ENCODE measurements at regions not wholly inside any gene's neighbourhood (a gene's known extent, or its start where the extent isn't known, plus 50 kb on each side); places are given as distances from the start of the nearest gene placed in this dataset.

GRCh38 chr9:22529426-22530199 lies 83.0 kb downstream of the DMRTA1 start:
- TF ChIP-seq, protein P1, sequence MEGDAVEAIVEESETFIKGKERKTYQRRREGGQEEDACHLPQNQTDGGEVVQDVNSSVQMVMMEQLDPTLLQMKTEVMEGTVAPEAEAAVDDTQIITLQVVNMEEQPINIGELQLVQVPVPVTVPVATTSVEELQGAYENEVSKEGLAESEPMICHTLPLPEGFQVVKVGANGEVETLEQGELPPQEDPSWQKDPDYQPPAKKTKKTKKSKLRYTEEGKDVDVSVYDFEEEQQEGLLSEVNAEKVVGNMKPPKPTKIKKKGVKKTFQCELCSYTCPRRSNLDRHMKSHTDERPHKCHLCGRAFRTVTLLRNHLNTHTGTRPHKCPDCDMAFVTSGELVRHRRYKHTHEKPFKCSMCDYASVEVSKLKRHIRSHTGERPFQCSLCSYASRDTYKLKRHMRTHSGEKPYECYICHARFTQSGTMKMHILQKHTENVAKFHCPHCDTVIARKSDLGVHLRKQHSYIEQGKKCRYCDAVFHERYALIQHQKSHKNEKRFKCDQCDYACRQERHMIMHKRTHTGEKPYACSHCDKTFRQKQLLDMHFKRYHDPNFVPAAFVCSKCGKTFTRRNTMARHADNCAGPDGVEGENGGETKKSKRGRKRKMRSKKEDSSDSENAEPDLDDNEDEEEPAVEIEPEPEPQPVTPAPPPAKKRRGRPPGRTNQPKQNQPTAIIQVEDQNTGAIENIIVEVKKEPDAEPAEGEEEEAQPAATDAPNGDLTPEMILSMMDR (conservative IDR thresholded peaks at IDR 0.05) = no peak
- Mint-ChIP-seq H3K36me3 (ENCODE audit: low read depth) (no peaks in the 10 kb centered on the region), H3K9me3 (no peaks in the 10 kb centered on the region), H3K27me3 (ENCODE audit: low read depth) (no peaks in the 10 kb centered on the region), H3K4me3 (no peak overlapping the region), H3K27ac (ENCODE audit: unreplicated experiment) (no peak overlapping the region), H3K4me1 (no peaks in the 10 kb centered on the region)
- DNase-seq (ENCODE audit: low read depth, low spot score) = no peak

DNA sequence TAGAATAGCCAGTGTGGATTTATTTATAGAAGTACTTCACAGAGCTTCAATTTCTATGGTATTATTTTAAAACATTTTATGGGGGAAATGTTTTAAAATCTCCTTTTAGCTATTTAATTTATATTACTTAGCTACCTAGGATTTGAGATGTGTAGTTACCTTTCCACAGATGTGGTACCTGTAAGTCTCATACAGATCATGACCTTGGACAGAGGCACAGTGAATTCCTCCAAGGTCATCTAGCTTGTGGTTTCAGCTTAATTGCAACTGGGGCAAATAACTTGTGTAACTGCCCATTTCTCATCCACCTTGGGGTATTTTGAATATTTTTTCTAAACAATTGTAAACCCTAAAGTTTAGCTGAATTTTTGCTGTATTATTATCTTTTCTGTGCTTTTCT lies 89.2 kb downstream of the DMRTA1 start:
- Mint-ChIP-seq H3K4me3 (no peak overlapping the region), H3K9me3 (no peaks in the 10 kb centered on the region), H3K27ac (ENCODE audit: unreplicated experiment) (no peak overlapping the region), H3K36me3 (ENCODE audit: low read depth) (no peaks in the 10 kb centered on the region), H3K4me1 (no peaks in the 10 kb centered on the region), H3K27me3 (ENCODE audit: low read depth) (no peaks in the 10 kb centered on the region)
- TF ChIP-seq, protein P1 (conservative IDR thresholded peaks at IDR 0.05) = no peak
- no peak for DNase-seq (ENCODE audit: low read depth, low spot score)

DNA sequence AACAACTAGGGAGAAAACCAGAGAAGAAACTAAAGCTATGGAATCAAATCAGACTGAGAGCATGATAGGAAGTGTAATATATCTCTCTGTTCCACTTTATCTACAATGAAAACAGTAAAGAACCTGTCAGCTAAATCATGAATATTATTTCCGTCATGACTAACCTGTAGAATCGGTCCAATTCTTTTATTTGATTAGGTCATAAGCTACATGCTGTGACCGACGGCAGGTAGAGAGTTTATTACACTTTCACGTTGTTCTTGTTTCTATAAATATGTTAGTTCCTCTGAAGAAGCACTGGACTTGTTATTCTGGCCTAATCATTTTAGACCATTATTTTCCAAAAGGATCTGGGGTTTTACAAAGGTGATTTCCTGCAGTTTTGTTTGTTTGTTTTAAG lies 91.1 kb downstream of the DMRTA1 start:
- no peaks in the 10 kb centered on the region for H3K36me3 Mint-ChIP-seq (ENCODE audit: low read depth)
- no peaks in the 10 kb centered on the region for H3K9me3 Mint-ChIP-seq
- no peak for DNase-seq (ENCODE audit: low read depth, low spot score)
- H3K4me1 Mint-ChIP-seq = no peaks in the 10 kb centered on the region
- no peak overlapping the region for H3K4me3 Mint-ChIP-seq
- TF ChIP-seq, protein P1 (conservative IDR thresholded peaks at IDR 0.05) = no peak
- H3K27me3 Mint-ChIP-seq (ENCODE audit: low read depth) = no peaks in the 10 kb centered on the region
- no peak overlapping the region for H3K27ac Mint-ChIP-seq (ENCODE audit: unreplicated experiment)

GRCh38 chr9:22548625-22549024 lies 102.0 kb downstream of the DMRTA1 start:
- no peaks in the 10 kb centered on the region for H3K36me3 Mint-ChIP-seq (ENCODE audit: low read depth)
- no peaks in the 10 kb centered on the region for H3K4me1 Mint-ChIP-seq
- no peak overlapping the region for H3K27ac Mint-ChIP-seq (ENCODE audit: unreplicated experiment)
- no peaks in the 10 kb centered on the region for H3K27me3 Mint-ChIP-seq (ENCODE audit: low read depth)
- TF ChIP-seq, protein P1 (conservative IDR thresholded peaks at IDR 0.05) = no peak
- no peak overlapping the region for H3K4me3 Mint-ChIP-seq
- no peaks in the 10 kb centered on the region for H3K9me3 Mint-ChIP-seq
- no peak for DNase-seq (ENCODE audit: low read depth, low spot score)

- TF ChIP-seq, protein P1 (conservative IDR thresholded peaks at IDR 0.05) = no peak
- Mint-ChIP-seq H3K4me3 (no peak overlapping the region), H3K9me3 (peaks cover 19% of the 10 kb centered on the region), H3K36me3 (ENCODE audit: low read depth) (peaks cover 14% of the 10 kb centered on the region), H3K27ac (ENCODE audit: unreplicated experiment) (no peak overlapping the region), H3K27me3 (ENCODE audit: low read depth) (no peaks in the 10 kb centered on the region), H3K4me1 (no peaks in the 10 kb centered on the region)
- DNase-seq (ENCODE audit: low read depth, low spot score) = no peak
These were observed 128.1 kb downstream of the DMRTA1 start for GRCh38 chr9:22574740-22575139.
